ENCODE measurements at regions not wholly inside any gene's neighbourhood (a gene's known extent, or its start where the extent isn't known, plus 50 kb on each side); places are given as distances from the start of the nearest gene placed in this dataset.

GRCh38 chr14:38958589-38958988, 144.4 kb downstream of the SEC23A start:
- in situ Hi-C loops (cut with HindIII; ENCODE audit: low sequenced_read_pairs) = no loop called here
- TF ChIP-seq CTCF (IDR thresholded peaks at IDR 0.05; ENCODE audit: low read depth, low read length) = no peak
- no peak for DNase-seq (ENCODE audit: low read depth, low spot score)
- no peak overlapping the region for H3K4me3 ChIP-seq (ENCODE audit: low read depth, low read length)

DNA sequence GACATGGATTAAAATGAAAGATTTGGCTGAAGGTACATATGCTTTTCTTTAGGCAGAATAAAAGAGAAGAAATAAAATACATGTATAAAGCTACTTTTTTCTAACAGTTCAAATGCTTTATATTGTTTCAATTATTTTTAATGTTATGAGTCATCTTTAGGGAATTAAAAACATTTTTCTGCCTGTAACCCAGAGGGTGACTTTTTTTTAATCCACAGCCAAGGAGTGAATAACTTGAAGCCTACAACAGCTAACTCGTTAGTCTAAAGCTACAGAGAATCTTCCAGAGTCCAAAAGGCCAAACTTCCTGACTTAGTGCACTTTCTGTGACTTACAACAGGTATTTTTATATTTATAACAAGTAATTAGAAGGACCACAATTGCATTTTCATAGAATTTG, 151.6 kb downstream of the SEC23A start:
- DNase-seq (ENCODE audit: low read depth, low spot score) = peak; percentile 67
- no peak for TF ChIP-seq CTCF (IDR thresholded peaks at IDR 0.05; ENCODE audit: low read depth, low read length)
- in situ Hi-C loops (cut with HindIII; ENCODE audit: low sequenced_read_pairs) = no loop called here

GRCh38 chr14:38950676-38951075, 152.4 kb downstream of the SEC23A start:
- no peak overlapping the region for H3K4me3 ChIP-seq (ENCODE audit: low read depth, low read length)
- no peak for TF ChIP-seq CTCF (IDR thresholded peaks at IDR 0.05; ENCODE audit: low read depth, low read length)
- in situ Hi-C loops (cut with HindIII; ENCODE audit: low sequenced_read_pairs) = no loop called here

More for the DNA sequence above, 151.6 kb downstream of the SEC23A start:
- no peak overlapping the region for H3K4me3 ChIP-seq (ENCODE audit: low read depth, low read length)

DNA sequence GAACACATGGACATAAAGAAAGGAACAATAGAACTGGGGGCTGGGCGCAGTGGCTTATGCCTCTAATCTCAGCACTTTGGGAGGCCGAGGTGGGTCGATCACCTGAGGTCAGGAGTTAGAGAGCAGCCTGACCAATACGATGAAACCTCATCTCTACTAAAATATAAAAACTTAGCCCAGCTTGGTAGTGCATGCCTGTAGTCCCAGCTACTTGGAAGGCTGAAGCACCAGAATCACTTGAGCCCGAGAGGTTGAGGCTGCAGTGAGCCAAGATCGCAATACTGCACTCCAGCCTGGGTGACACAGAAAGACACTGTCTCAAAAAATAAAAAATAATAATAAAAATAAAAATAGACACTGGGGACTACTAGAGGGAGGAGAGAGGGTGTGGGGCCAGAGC, 154.5 kb downstream of the SEC23A start:
- no peak for TF ChIP-seq CTCF (IDR thresholded peaks at IDR 0.05; ENCODE audit: low read depth, low read length)
- in situ Hi-C loops (cut with HindIII; ENCODE audit: low sequenced_read_pairs) = no loop called here
- no peak for DNase-seq (ENCODE audit: low read depth, low spot score)
- H3K4me3 ChIP-seq (ENCODE audit: low read depth, low read length) = no peak overlapping the region

More at GRCh38 chr14:38950676-38951075, 152.4 kb downstream of the SEC23A start:
- no peak for DNase-seq (ENCODE audit: low read depth, low spot score)

- peak; percentile 75 for DNase-seq (ENCODE audit: low read depth, low spot score)
- in situ Hi-C loops (cut with HindIII; ENCODE audit: low sequenced_read_pairs) = no loop called here
- no peak for TF ChIP-seq CTCF (IDR thresholded peaks at IDR 0.05; ENCODE audit: low read depth, low read length)
- no peak overlapping the region for H3K4me3 ChIP-seq (ENCODE audit: low read depth, low read length)
Measured at GRCh38 chr14:38948171-38948570, 154.9 kb downstream of the SEC23A start.

DNA sequence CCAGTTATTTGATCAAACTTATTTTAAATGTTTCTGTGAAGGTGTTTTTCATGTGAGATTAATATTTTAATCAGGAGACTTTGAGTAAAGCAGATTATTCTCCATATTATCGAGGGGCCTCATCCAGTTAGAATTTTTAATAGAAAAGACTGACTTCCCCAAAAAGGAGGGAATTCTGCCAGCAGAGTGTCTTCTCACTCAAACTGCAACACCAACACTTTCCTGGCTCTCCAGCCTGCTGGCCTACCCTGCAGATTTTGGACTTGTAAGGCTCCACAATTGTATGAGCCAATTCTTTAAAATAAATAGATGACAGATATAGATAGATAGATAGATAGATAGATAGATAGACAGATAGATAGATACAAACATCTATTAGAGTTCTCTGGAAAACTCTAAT, 155.7 kb downstream of the SEC23A start:
- no peak overlapping the region for H3K4me3 ChIP-seq (ENCODE audit: low read depth, low read length)
- TF ChIP-seq CTCF (IDR thresholded peaks at IDR 0.05; ENCODE audit: low read depth, low read length) = no peak
- in situ Hi-C loops (cut with HindIII; ENCODE audit: low sequenced_read_pairs) = no loop called here
- no peak for DNase-seq (ENCODE audit: low read depth, low spot score)

GRCh38 chr14:38944691-38945090, 158.3 kb downstream of the SEC23A start:
- TF ChIP-seq CTCF (IDR thresholded peaks at IDR 0.05; ENCODE audit: low read depth, low read length) = no peak
- DNase-seq (ENCODE audit: low read depth, low spot score) = no peak
- no peak overlapping the region for H3K4me3 ChIP-seq (ENCODE audit: low read depth, low read length)
- in situ Hi-C loops (cut with HindIII; ENCODE audit: low sequenced_read_pairs) = no loop called here
